ENCODE measurements at regions not wholly inside any gene's neighbourhood (a gene's known extent, or its start where the extent isn't known, plus 50 kb on each side); places are given as distances from the start of the nearest gene placed in this dataset.

DNA sequence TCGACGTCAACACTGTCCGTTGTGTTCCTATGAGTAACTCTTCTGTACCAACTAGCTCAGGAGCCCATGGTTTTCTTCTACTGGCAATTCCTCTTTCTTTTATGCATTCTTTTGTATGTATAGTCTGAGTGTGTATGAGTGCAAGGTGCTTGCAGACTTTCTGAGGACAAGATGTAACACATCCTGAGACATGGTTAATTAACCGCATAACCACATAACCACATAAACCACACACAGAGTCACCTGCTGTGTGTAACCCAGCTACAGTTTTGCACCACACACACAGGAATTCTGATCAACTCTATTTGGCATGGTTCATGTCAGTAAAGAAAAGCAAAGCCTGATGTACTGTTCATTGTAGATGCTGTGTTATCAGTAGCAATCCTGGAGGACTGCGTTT is 98.6 kb downstream of the DACT2 start:
- no peak for ATAC-seq
- no peaks in the 10 kb centered on the region for H3K36me3 Mint-ChIP-seq
- H3K27ac Mint-ChIP-seq: no peak overlapping the region
- no peaks in the 10 kb centered on the region for H3K4me1 Mint-ChIP-seq
- H3K9me3 Mint-ChIP-seq: no peaks in the 10 kb centered on the region
- H3K4me3 Mint-ChIP-seq: no peak overlapping the region
- DNase-seq (ENCODE audit: low spot score in 2 of 2): no peak

DNA sequence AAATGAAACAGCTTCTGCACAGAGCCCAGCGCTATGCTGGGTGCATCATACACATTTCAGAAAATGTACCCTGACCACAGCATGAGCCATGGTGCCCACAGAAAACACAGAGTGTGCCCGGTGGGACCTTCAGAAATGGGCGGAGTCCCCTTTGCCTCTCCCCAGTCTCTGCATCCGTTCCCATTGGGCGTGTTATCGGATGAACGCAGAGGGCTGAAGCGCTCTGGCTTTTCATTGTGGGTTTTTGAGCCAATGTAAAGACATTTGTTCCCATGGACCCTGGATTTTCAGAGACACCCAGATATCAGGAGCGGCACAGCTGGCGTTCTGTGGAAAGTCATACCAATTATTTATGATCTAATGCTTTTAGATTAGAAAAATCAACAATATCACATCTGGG is 99.8 kb downstream of the DACT2 start:
- Mint-ChIP-seq H3K4me1 (peaks cover 7% of the 10 kb centered on the region), H3K9me3 (no peaks in the 10 kb centered on the region), H3K36me3 (no peaks in the 10 kb centered on the region), H3K27ac (no peak overlapping the region), H3K4me3 (no peak overlapping the region)
- DNase-seq (ENCODE audit: low spot score in 2 of 2) (no peak), ATAC-seq (no peak)

DNA sequence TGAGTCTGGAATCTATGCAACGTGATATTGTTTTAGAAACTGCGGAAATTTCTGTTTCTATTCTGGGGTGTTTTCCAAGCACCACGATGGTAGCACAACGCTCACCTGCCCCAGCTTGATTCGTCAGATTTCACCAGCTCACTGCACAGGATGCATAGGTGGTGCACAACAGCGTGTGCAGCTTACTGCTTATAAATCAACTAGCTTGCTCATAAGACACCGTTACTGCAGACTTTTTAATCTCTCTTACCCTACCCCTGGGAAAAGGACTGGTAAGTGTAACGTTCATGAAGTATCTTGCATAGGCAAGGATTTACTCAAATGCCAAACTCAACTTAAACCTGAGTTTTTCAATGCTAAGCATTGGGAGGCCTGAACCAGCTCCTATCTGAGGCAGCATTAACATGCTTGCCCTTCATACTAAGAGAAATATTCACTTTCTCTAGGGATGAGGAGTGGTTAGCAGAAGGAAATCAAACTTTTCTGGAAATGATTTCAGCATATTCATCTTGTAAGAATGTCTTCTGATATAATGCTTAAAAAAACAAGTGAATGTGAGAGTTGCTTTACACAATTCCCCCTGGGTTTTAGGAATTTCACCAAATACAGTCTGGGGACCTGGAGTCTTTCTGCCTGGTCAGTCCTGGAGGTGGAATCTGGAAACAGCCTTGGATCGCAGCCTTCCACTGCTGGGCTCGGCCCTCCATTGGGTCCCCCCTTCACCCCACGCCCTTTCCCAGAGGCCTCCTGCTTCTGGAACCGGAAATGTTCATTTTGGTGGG is 100.6 kb downstream of the DACT2 start:
- no peak for ATAC-seq
- Mint-ChIP-seq H3K4me1 (peaks cover 7% of the 10 kb centered on the region), H3K27ac (no peak overlapping the region), H3K9me3 (no peaks in the 10 kb centered on the region), H3K36me3 (no peaks in the 10 kb centered on the region), H3K4me3 (no peak overlapping the region)
- DNase-seq (ENCODE audit: low spot score in 2 of 2): no peak

DNA sequence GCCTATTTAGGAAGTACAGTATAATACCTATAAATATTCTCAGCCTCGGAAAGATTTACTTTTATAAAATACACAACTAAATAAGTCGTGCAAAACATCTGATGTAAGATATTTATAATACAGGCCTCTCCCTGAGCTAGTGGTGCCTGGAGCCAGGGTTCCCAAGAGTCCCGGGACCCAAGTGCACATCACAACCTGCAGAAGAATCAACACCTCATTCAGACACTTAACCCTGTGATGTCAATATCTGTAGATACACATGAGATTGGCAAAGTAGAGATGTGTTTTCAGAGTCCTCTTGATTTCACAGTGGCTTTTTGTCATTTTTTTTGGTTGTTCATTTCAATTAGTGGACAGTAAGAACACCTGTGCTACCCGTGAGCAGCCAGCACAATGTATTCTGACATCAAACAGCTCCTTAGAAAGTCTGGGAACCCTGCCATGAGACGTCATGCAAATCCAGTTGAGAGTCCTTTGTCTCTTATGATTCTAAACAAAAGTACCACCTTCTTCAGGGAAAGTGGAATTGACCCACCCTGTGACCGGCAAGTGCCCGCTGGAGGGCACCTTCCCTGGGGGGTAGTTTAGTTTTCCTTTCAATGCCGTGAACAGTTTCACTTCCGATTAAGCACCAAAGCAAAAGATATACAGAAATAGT is 101.6 kb downstream of the DACT2 start:
- Mint-ChIP-seq H3K27ac (no peak overlapping the region), H3K9me3 (no peaks in the 10 kb centered on the region), H3K36me3 (no peaks in the 10 kb centered on the region), H3K4me3 (no peak overlapping the region), H3K4me1 (peaks cover 7% of the 10 kb centered on the region)
- DNase-seq (ENCODE audit: low spot score in 2 of 2) (no peak), ATAC-seq (no peak)

DNA sequence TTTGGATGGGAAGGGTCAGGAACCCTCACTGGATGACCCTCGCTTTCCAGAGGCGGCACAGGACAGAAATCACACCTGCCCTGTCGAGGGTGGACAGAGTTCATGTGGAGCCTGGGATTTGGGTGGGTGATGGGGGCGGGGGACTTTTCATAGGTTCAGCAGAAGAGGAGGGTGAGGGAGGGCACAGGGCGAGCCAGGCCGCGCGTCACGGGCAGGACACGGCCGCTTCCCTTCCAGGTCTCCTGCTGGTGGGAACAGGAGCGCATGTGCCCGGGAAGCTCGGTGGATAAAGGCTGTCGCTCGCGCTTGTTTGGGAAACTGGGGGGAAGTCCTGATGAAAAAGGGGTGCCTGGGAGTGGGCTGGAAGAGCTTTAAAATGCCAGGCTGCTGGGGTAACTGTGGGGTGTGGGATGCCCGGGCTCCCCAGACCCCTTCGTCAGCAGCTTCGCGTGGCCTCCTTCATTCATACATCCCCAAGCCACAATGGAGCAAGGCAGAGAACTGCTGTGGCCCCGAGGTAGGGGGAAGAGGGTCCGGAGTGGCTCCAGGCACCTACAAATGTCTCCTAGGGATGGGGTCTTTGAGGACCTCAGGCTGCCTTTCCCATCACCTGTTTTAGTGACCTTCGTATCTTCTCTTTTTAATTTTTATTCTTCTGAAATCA is 102.2 kb downstream of the DACT2 start:
- ATAC-seq (no peak), DNase-seq (ENCODE audit: low spot score in 2 of 2) (no peak)
- Mint-ChIP-seq H3K9me3 (no peaks in the 10 kb centered on the region), H3K4me3 (no peak overlapping the region), H3K36me3 (no peaks in the 10 kb centered on the region), H3K27ac (no peak overlapping the region), H3K4me1 (peaks cover 7% of the 10 kb centered on the region)

DNA sequence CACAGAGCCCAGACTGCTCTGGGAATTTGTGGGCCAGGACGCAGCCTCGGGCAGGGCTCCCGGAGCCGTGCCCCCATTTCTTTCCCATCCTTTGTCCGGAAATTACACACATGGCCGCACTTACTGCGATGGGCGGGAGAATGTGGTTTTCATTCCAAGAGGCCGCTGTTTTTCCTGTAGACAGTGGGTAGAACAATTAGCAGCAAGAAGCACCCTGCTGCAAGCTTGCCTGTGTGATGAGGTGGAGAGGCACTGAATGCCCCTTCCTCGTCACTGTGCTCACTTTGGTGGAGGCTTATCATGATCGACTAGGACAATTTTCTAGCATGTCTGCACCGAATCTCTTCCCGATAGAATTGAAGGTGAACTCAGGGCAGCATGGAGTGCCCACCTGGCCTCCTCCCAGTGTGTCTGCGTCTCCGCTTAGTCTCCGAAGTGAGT is 102.8 kb downstream of the DACT2 start:
- ATAC-seq (no peak), DNase-seq (ENCODE audit: low spot score in 2 of 2) (no peak)
- Mint-ChIP-seq H3K4me3 (no peak overlapping the region), H3K27ac (no peak overlapping the region), H3K4me1 (peaks cover 7% of the 10 kb centered on the region), H3K9me3 (no peaks in the 10 kb centered on the region), H3K36me3 (no peaks in the 10 kb centered on the region)

DNA sequence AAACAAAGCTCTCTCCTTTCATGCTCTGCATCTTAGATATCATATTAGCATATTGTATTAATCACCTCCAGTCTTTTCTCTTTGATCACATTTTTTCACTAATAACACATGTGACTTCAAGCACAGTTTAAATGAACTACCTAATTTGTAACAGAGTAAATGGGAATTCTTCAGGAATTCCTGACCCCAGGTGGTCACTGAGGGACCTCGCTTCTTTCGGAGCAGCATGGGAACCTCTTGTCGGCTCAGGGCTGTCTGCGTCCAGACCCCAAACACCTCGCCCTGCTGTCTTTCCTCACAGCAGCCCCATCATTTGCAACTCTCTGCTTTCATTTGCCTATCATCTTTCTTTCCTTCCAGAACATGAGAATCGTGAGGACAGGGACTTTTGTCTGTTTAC is 103.5 kb downstream of the DACT2 start:
- ATAC-seq (no peak), DNase-seq (ENCODE audit: low spot score in 2 of 2) (no peak)
- Mint-ChIP-seq H3K9me3 (no peaks in the 10 kb centered on the region), H3K4me3 (no peak overlapping the region), H3K27ac (no peak overlapping the region), H3K36me3 (no peaks in the 10 kb centered on the region), H3K4me1 (peaks cover 7% of the 10 kb centered on the region)

DNA sequence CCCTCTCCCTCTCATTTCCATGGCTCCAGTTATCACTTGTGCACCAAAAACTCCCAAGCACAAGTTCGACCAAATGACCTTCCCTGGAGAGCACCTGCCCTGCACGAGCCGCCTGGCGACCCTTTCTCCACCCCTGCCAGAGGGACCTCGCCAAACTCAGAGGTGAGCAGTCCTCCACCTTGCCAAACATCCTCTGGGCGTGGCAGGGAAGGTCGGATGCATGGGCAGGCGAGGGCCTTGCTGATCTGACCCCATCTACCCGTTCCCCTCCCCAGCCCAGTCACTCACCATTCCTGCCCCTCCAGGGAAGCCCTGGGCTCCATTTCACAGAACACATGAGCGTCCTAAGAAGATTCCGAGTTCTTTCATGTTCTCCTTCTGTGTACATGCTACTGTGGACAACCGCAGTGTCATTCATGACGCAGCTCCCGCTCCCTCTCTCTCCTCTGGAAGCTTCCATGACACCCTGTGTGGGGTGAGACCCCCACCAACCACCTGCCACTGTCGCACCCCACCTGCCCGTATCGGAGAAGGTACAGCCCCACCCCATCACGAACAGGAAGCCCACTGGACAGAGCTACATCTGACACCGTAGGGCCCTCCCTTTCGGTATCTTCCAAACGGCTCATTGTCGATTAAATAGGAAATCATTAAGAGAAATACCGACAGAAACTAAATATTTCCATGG is 104.3 kb downstream of the DACT2 start:
- DNase-seq (ENCODE audit: low spot score in 2 of 2) (no peak), ATAC-seq (peak; percentile 5)
- H3K4me1 Mint-ChIP-seq: peaks cover 7% of the 10 kb centered on the region
- H3K36me3 Mint-ChIP-seq: no peaks in the 10 kb centered on the region
- no peaks in the 10 kb centered on the region for H3K9me3 Mint-ChIP-seq
- H3K4me3 Mint-ChIP-seq: no peak overlapping the region
- no peak overlapping the region for H3K27ac Mint-ChIP-seq

DNA sequence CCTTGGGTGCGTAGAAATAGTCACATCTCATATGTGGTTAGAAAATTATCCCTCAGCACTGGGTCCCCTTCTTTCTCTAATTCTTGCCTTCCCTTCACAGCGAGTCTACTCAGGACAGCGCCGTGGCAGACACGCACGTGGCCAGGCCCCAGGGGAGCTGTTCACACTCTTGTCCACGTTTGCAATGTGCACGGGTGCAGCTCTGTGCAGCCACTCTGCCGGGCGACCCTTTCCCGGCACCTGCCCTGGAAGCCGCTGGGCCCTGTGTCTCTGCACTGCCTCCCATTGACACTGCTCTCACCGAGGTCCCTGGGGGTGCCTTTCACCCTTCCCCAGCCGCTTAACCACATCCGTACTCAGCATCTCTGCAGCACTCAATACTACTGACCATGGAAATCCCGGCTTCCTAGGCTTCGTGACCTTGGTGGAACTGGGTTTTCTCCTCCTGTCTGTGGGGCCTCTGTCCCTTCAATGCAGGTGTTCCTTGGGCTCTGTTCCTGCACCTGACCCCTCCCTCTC is 104.9 kb downstream of the DACT2 start:
- ATAC-seq: peak; percentile 27
- Mint-ChIP-seq H3K4me1 (peaks cover 7% of the 10 kb centered on the region), H3K36me3 (no peaks in the 10 kb centered on the region), H3K27ac (no peak overlapping the region), H3K9me3 (no peaks in the 10 kb centered on the region), H3K4me3 (no peak overlapping the region)
- DNase-seq (ENCODE audit: low spot score in 2 of 2): no peak

DNA sequence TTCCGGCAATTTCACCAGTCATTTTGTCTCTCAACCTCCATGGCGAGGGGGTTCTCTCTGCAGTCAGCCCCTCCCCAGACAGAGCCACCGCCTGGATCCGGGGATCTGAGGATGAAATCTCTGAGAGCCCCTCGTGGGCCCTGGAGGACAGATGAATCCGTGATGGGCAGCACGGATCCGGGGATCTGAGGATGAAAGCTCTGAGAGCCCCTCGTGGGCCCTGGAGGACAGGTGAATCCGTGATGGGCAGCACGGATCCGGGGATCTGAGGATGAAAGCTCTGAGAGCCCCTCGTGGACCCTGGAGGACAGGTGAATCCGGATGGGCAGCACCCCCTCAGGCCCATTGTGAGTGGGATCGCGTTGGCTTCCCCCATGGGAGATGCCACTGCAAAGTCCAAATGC is 106.5 kb downstream of the DACT2 start:
- DNase-seq (ENCODE audit: low spot score in 2 of 2) (no peak), ATAC-seq (no peak)
- H3K4me1 Mint-ChIP-seq: peaks cover 7% of the 10 kb centered on the region
- H3K4me3 Mint-ChIP-seq: no peak overlapping the region
- H3K27ac Mint-ChIP-seq: no peak overlapping the region
- no peaks in the 10 kb centered on the region for H3K36me3 Mint-ChIP-seq
- no peaks in the 10 kb centered on the region for H3K9me3 Mint-ChIP-seq

DNA sequence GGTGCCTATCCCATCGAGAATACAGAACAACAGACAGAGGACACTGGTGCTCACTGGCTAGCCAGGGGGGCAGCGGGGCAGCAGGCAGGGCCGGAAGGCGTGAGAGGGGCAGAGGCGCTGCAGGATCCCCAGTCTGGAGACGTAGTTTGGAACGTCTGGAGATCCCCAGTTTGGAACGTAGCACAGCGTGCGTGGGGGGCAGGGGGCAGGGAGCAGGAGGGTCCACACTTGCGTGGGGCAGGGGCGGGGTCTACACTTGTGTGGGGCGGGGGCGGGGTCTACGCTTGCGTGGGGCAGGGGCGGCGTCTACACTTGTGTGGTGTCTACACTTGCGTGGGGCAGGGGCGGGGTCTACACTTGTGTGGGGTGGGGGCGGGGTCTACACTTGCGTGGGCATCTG is 107.2 kb downstream of the DACT2 start:
- DNase-seq (ENCODE audit: low spot score in 2 of 2) (no peak), ATAC-seq (no peak)
- Mint-ChIP-seq H3K27ac (no peak overlapping the region), H3K4me1 (peaks cover 7% of the 10 kb centered on the region), H3K4me3 (no peak overlapping the region), H3K36me3 (no peaks in the 10 kb centered on the region), H3K9me3 (no peaks in the 10 kb centered on the region)

DNA sequence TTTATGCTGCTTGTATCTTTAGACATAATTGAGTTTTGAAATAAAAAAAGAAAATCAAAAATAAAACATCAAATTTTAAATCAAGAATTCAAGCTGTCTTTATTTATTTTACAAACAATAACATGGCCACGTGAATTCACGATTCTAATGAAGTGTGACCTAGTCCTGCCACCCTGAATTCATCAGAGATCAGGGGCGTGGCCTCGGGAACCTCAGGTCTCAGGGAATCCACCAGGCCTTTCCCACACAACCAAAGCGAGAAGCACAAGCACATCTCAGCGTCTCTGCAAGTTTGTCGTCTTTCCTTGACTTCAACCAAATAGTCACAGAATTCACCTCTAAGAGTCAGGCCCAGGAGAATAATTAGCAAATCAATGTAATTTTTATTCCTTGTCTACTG is 107.9 kb downstream of the DACT2 start:
- no peak overlapping the region for H3K27ac Mint-ChIP-seq
- ATAC-seq (no peak), DNase-seq (ENCODE audit: low spot score in 2 of 2) (no peak)
- no peaks in the 10 kb centered on the region for H3K36me3 Mint-ChIP-seq
- peaks cover 7% of the 10 kb centered on the region for H3K4me1 Mint-ChIP-seq
- H3K4me3 Mint-ChIP-seq: no peak overlapping the region
- H3K9me3 Mint-ChIP-seq: no peaks in the 10 kb centered on the region

DNA sequence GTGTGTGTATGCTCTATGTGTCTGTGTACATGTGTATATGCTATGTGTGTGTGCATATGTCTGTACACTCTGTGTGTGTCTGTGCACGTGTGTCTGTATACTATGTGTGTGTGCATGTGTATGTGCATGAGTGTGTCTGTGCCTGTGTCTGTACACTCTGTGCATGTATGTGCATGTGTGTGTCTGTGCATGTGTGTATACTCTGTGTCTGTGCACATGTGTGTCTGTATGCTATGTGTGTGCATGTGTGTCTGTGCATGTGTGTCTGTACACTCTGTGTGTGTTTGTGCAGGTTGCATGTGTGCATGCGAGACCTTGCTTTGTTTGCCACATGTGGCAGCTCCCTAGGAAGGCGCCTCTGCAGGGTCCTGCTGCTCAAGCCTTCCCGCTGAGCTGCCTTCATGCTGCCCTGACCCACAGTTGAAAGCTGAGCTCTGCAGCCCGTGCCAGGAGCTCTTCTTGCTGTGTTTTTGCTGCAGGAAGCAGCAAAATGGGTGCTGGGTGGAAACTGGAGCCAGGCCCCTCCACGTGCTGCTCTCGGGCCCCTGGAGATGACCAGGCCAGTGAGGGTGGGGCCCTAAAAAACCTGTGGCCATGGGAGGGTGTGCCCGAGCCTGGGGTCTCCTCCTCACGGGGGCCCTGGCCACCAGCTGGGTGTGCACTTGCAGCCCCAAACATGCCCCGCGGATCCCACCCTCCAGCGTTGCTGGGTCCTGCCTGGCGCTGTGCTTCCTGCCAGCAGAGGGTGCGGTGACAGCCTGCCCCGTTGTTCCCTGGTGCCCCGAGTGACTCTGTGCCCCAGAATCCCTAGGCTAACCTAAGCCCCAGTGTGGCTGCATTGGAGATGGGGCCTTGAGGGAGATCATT is 109.1 kb downstream of the DACT2 start:
- Mint-ChIP-seq H3K4me1 (peaks cover 5% of the 10 kb centered on the region), H3K4me3 (no peak overlapping the region), H3K9me3 (no peaks in the 10 kb centered on the region), H3K27ac (no peak overlapping the region), H3K36me3 (no peaks in the 10 kb centered on the region)
- DNase-seq (ENCODE audit: low spot score in 2 of 2) (no peak), ATAC-seq (no peak)

DNA sequence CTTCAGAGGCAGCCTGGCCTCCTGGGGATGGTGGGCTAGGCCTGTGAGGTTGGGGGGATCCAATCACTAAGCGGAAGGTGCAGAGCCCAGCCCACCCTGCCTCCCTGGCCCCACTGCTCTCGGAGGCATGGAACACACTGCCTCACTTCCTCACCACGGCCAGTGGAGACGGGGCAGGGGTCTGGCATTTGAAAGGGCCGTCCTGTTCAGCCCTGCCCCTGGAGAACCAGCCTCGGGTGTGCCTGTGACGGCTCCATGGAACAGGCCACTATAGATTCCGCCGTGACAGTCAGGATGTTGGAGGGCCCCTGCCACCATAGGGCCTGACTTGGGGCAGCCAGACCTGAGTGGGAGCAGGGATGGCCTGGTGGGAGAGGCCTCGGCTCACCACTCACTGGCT is 110.2 kb downstream of the DACT2 start:
- no peaks in the 10 kb centered on the region for H3K36me3 Mint-ChIP-seq
- DNase-seq (ENCODE audit: low spot score in 2 of 2) (no peak), ATAC-seq (no peak)
- H3K4me3 Mint-ChIP-seq: no peak overlapping the region
- H3K9me3 Mint-ChIP-seq: no peaks in the 10 kb centered on the region
- no peaks in the 10 kb centered on the region for H3K4me1 Mint-ChIP-seq
- no peak overlapping the region for H3K27ac Mint-ChIP-seq

DNA sequence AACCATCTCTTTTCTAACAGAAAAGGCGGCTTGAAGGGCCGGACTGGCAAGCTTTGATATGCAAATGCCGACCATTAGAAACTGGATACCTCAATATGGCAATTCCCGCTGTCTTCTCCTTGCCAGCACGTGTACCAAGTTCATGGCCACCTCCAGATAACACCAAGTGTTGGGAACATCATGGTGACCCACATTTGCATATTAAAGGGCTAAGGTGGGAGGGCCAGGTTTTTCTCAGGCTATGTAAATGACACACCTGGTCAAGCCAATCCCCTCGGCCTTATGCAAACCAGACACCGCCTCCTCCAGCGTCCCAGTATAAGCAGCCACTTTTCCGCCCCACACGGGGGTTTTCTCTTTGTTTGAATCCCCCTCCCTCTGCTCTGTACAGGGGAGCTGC is 110.7 kb downstream of the DACT2 start:
- Mint-ChIP-seq H3K36me3 (no peaks in the 10 kb centered on the region), H3K4me1 (no peaks in the 10 kb centered on the region), H3K27ac (no peak overlapping the region), H3K4me3 (no peak overlapping the region), H3K9me3 (no peaks in the 10 kb centered on the region)
- no peak for ATAC-seq
- DNase-seq (ENCODE audit: low spot score in 2 of 2): no peak
